Astrocyte (in vitro differentiated cells and primary cell): ENCODE measurements at regions not wholly inside any gene's neighbourhood (a gene's known extent, or its start where the extent isn't known, plus 50 kb on each side); places are given as distances from the start of the nearest gene placed in this dataset.

Source experiments
- EZH2 ChIP-seq: IDR thresholded peaks from 2 replicates; pipeline ENCODE4 v1.6.1; 2012; ENCODE audit warnings: mild to moderate bottlenecking, low read length, inconsistent platforms; ENCODE audit not compliant: insufficient read depth
- TF ChIP-seq, protein P1 (sequence below): IDR thresholded peaks from 2 replicates; pipeline ENCODE4 v1.5.1; 2011; ENCODE audit warnings: low read depth, mild to moderate bottlenecking, inconsistent platforms, low read length, moderate library complexity; ENCODE audit not compliant: insufficient read depth

DNA sequence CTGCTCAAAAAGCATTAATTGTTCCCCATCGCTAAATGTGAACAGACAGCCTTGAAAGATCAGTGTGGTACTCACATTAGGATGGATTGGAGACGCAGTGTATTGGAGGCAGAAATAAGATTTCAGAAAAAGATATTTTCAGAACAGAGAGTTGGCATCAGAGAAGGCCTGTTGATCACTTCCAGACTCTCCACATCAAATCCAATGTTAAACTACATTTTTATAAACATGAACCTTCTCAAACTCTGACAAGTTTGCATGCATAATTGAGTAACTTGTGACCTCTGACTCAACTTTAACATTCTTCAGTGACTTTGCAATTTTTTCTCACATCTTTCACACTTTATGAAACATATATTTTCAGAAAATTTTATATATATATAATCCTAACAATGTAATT lies 919.6 kb upstream of the SEMA6A start:
- no peak for TF ChIP-seq EZH2
- TF ChIP-seq, protein P1, sequence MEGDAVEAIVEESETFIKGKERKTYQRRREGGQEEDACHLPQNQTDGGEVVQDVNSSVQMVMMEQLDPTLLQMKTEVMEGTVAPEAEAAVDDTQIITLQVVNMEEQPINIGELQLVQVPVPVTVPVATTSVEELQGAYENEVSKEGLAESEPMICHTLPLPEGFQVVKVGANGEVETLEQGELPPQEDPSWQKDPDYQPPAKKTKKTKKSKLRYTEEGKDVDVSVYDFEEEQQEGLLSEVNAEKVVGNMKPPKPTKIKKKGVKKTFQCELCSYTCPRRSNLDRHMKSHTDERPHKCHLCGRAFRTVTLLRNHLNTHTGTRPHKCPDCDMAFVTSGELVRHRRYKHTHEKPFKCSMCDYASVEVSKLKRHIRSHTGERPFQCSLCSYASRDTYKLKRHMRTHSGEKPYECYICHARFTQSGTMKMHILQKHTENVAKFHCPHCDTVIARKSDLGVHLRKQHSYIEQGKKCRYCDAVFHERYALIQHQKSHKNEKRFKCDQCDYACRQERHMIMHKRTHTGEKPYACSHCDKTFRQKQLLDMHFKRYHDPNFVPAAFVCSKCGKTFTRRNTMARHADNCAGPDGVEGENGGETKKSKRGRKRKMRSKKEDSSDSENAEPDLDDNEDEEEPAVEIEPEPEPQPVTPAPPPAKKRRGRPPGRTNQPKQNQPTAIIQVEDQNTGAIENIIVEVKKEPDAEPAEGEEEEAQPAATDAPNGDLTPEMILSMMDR: no peak
